Left renal pelvis (tissue), 4 donors: ENCODE measurements at regions not wholly inside any gene's neighbourhood (a gene's known extent, or its start where the extent isn't known, plus 50 kb on each side); places are given as distances from the start of the nearest gene placed in this dataset.
"Not testable (repeated sequence)": the region's sequence is repeated elsewhere in the genome, so short reads cannot be mapped to it uniquely, and the experiment has no call there.

Source experiments
- DNase-seq, 4 donors: peaks; one replicate each; pipeline ENCODE4 v3.0.0-alpha.2; 2013; ENCODE audit warnings: low read depth in 4 of 4, low spot score in 3 of 4

DNA sequence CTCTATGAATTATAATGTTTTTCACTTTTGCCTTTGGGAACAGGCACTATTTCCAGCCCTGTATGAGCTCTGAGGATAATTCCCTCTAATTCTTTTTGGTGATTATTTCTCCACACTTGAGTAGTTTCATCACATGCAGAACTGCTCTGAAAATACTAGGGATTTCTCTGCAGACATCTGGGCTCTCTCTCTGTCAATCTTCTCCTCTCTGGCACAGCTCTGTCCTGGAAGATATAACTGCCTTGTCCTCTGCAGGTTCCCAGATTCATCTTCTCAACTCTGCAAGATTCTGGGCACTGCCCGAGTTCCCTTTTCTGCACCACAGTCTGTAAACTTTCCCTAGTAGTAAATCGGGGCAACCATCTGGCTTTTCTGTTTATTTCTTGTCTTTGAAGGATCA is 131.3 kb upstream of the FMN2 start:
- no peak for DNase-seq

DNA sequence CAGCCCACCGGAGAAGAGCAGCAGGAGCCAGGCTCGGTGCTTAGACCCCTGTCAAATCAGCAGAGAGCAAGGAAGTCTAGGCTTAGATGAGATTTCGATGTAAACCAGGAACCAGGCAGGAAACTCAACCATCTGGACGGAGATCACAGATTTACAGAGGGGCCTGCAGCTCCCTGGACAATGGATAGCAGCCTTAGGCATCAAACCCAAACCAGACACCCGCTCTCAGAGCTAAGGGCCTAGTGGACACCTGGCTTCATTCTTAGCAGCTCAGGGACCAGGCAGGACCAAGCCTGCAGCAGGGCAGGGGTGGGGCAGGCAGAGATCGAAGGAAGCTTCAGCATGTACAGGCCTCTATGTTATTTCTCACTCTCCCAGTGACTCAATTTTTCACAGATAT is 127.8 kb upstream of the FMN2 start:
- DNase-seq = no peak

DNA sequence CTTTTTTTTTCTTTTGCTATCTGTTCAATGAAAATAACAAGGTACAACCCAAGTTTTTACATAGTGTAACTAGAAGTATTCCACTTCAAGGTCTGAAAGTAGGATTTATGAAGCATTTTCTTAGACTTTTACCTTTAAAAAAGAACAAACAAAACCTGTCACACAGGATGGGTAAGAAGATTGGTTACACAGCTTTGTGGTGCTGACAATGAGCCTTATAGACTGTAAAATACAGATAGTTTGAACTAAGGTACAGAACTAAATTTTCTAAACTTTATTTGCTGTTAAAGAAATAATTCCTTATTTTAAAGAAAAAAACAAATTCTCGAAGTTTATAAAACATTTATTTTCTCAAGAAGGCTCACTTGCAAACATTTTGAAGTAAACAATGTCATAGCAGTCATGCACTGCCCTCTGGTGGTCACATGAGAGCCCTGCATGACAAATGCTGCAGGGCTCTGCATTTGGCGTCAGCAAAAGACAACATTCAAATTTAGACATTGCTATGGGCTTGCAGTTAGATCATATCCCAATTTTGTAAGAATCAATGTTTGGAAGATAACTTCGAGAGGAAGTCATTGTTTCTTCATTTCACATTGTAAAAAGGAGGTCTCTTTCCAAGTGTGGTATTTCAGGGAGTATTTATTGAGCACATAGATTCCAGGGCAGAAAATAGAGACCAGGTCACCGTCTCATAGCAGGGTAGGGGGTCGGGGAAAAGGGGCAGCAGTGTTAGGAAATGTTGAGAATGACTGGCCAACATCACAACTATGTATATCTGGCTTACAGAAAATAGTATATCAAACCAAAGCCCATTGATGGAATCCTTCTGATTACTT is 115.3 kb upstream of the FMN2 start:
- peak in 2 of 4 donors; percentile 32 to 52 for DNase-seq

DNA sequence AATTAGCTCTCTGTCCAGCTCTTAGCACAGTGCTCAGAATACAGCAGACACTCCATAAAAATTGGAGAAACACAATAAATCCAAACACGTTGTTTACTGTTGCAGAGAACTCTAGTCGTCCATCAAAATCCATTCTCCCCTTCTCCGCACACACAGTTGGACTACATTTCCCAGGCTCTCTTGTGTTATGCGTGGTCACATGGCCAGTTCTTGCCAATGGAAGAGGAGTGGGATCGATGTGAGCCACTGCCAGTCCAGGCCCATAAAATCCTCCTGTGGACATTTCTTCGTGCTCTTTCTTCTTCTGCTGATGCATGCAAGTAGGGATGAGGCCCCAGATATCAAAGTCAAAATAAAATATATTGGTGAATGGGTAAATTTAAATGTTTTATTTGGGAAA is 114.3 kb upstream of the FMN2 start:
- DNase-seq = no peak

DNA sequence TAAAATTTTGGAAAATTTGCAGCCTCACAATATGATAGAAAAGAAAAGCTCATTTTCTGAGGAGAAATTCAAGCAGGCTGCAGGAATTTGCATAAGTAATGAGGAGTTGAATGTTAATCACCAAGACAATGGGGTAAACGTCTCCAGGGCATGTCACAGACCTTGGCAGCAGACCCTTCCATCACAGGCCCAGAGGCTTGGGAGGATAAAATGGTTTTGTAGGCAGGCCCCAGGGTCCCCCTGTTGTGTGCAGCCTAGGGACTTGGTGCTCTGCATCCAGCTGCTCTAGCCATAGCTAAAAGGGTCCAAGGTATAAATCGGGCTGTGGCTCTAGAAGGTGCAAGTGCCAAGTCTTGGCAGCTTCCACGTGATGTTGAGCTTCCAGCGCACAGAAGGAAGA is 112.2 kb upstream of the FMN2 start:
- no peak for DNase-seq

DNA sequence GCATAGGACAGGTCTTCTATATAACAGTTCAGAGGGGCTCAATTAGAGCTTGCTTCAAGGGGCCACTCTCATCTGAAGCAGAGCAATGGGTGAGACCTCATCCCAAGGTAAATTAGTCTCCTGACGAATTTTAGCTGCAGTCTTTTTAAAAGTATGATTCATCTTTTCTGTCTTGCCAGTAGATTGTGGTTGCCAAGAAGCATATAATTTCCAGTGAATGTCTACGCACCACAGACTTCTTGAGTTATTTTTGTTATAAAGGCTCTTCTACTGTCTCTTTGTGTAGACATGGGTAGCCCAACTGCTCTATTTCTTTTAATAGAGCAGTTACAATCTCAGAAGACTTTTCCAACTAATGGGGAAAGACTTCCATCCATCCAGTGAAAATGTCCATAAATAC is 108.9 kb upstream of the FMN2 start:
- DNase-seq = no peak

DNA sequence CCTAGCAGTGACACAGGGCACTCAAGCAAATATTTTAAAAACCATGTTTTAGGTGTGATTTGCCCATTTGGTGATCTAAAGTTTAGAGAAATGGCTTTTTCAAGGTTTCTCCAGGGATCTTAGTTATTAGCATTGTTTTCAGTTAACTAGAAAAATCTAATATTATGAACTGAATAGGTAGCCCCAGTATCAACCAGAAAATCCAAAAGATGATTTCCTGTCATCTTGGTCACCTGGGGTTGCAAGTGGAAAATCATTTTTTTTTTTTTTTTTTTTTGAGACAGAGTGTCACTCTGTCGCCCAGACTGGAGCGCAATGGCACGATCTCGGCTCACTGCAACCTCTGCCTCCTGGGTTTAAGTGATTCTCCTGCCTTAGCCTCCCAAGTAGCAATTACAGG is 106.6 kb upstream of the FMN2 start:
- DNase-seq = no peak

DNA sequence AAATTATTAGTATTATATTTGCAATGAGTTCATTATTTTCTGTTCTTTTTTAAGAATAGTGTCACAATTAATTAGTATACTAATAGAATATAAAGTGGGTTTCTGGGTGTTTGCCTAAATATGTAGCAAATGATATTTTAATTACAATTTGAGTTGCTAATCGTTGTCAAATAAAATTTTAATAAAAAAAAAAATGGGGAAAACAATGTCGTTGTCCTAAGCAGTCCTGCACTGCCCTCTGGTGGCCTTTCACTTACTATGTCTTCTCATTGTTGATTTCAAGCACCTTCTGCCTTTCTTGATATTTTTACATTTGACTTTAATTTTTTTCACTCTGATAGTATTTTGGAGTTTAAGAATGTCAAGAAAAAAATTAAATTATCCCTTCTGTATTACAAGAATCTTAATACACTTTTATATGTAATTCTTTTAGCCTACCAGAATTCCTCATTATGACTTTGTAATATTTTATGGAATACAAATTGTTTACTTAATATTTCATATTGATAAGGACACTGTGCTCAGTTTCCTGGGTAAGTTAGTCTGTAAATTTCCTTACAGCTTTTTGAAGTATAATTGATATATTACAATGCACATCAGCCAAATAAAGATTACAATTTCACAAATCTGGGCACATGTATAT is 104.5 kb upstream of the FMN2 start:
- DNase-seq = no peak

DNA sequence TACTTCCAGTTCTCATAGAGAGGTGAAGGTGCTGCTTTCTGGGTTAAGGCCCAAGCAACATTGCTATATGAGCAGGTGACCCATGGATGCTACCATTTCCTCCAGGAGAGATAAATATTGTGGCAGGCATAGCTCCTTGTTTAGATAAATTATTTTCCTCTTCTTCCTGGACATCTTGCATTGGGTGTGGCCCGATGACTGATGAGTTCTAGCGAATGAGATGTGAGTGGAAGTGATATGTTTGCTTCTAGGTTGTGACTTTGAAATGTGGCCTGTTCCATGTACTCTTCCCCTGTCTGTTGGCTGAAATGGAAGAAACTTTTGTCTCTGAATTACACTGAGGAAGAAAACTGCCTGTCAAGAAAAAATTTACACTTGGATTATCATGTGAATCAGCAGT is 101.7 kb upstream of the FMN2 start:
- DNase-seq = no peak

DNA sequence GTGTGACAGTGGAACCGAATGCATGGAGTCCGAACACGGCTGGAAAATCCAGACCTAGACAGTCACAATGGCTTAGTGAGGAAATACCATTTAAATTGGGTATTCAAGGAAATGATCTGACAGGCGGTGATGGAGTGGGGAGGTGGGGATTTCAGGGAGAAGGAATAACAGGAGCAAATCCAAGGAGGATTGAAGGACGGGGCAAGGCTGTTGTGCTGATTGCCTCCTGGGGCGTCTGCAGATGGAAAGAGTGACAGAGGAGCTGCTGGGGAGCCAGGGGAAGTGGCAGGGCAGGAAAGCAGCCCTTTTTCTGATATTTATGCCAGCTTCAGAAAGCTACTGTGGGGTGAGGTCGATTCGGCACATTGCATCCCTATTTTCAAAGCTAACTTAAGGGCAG is 99.1 kb upstream of the FMN2 start:
- DNase-seq = not testable (repeated sequence)

DNA sequence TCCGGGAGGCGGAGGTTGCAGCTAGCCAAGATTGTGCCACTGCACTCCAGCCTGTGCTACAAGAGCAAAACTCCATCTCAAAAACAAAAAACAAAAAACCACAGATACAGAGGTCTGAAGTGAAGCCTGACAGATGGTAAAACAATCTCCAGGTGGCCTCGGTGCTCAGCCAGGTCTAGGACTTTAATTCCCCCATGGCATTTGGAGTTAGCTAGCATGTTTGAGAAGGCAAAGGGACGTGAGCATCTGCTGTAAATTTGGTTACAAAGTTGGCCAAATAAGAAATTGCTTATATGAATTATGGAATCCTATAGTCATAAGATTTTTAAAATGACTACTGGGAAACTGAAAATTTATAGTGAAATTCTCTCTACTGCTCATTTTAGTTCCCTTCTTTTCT is 98.3 kb upstream of the FMN2 start:
- no peak for DNase-seq

DNA sequence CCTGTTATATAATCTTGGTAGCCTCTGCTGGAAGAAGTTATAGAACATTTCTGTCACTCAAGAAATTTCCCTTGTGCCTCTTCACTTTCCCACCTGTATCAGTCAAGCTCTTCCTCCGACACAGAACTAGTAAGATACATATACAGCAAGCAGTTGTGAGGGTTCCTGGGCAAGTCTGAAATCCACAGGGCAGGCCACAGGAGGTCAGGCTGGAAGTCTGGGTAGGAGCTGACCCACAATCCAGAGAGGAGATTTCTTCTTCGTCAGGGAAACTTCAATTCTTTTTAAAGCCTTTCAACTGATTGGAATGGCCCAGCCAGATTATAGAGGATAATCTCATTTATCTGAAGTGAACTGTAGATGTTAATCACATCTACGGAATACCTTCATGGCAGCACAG is 96.4 kb upstream of the FMN2 start:
- no peak for DNase-seq

DNA sequence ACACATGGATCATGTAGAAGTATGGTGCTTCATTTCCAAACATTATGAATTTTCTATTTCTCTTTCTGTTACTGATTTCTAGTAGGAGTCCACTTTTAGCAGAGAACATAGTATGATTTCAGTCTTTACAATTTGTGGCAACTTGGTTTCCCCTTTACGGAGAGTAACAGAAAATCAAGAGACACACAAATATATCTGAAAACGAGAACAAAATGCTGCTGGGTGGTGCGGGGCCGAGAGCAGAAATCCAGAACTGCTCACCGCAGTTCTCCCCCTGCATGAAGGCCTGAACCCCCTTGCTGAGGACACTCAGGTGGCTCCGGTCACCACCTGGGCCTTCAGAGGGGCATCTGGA is 94.5 kb upstream of the FMN2 start:
- no peak for DNase-seq

DNA sequence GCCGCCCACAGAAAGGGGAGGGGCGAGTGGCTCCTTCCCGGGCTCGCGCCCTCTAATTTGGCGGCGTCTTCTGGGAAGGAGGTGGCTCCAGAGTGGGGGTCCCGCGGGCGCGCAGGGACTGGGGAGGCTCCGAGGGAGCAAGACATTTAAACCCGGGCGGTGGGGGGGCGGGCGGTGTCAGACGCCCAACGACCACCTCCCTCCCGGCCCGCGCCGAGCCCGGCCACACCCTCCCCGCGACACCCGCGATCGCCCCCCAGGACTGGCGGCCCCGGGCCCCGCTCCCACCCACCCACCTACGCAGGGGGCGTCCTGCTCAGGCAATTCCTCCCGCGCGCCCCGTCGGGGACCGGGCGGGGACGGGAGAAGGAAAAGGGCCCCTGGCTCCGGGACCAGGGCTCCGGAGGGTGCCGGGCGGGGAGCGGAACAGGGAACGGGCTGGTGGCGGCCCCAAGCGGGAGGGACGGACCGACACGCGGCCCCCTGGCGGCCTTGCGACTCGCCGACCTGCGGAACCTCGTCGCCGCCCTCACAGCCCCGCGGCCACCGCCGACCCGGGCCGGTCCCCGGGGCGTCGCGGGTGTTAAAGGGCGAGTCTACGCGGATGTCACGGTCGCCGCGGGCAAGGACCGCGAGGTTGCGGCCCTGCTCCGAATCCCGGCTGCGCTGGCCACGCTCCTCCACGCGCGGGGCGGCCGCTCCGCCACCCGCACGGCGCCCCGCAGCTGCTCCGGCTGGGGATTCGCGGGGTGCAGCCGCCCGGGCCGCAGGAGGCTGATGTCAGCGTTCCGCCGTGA is 94.0 kb upstream of the FMN2 start:
- DNase-seq = no peak

DNA sequence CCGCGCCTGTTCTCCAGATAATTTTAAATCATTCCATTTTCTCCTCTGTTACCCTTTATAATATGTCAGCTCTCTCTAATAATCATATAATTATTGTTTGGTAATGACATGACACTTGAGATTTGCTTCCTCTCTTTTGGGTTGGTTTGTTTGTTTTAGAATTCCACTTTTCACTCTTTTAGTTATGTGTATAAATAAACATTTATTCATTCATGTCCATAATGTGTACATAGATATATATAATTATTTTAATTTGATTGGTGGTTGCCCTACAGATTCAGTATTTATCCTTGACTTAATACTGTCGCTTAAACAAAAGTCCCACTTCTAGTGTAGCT is 93.4 kb upstream of the FMN2 start:
- DNase-seq = no peak

DNA sequence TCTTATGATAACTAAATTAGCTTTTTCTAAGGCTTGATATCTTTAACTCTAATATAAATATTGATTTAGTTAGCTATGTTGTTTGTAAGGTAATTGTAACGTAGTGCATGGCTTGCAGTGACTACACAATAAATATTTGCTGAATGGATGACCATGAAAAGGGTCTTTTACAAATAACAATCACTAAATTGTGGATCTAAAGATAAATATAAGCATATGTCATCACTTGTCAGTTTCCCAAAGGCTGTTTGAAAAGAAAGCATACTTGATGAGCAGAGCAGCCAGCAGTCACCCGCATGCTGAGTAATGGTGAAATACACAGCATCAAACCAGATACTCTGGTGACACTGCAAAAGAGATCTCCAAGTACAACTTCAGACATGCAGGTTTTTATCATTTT is 92.5 kb upstream of the FMN2 start:
- DNase-seq = no peak

DNA sequence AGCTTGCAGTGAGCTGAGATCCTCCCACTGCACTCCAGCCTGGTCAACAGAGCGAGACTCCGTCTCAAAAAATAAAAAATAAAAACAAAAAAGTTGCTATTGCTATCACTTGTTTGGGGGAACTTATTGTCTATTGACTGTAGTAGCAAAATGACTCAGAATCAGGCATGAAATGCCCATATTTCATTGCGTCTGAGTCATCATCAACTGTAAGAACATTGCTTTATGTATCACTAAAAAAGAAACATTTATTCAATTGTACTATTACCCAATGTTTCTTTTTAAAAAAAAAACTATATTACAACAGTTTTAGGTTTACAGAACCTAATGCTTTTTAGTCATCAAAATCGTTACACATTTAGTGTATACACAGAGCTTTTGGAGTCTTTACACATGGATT is 91.0 kb upstream of the FMN2 start:
- DNase-seq = no peak

DNA sequence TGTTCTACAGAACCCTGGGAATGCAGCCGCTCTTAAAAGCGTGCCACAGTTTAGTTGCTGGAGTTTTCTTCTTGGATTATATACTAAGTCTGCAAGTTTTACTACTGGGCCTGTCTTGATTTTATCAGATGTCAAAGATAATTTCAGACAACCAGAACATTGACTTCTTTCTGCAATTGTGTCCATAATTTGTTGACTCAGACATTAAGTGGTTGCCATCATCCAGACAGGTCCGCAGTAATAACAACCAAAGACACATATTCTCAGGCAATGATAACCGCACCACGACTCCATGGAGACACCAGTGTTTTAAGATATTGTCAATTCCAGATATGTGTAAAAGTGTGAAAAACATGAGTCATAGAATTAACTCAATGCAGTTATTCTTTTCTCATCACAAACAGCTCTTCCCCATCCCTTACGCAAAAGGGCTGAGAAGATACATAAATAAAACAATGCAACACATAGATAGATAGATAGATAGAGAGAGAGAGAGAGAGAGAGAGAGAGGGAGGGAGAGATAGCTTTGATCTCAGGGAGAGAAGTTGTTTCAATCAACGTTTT is 90.4 kb upstream of the FMN2 start:
- no peak for DNase-seq

DNA sequence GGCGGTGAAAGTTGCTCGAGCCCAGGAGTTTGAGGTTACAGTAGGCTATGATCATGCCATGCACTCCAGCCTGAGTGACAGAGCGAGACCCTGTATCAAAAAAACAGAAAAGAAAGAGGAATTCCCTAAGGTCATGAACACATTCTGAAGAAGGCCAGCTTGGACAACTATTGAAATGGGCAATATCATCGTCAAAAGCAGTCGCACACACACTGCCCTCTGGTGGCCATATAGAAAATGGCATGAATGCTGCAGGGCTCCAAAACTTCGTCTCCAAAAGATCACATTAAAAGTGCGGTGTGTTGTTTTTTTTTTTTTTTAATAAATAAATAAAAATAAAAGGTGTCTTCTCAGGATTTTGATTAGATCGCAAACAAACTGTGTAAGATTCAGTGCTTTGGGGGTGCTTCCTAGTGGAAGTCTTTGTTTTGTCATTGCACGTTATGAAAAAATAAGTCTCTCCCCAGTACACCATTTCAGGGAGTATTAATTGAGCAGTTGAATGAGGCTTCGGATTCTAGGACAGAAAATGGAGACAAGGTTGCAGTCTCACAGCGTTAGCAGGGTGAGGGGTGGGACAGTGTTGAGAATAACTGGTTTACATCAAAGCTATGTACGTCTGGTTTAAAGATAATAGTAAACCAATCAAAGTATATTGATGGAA is 87.5 kb upstream of the FMN2 start:
- no peak for DNase-seq

DNA sequence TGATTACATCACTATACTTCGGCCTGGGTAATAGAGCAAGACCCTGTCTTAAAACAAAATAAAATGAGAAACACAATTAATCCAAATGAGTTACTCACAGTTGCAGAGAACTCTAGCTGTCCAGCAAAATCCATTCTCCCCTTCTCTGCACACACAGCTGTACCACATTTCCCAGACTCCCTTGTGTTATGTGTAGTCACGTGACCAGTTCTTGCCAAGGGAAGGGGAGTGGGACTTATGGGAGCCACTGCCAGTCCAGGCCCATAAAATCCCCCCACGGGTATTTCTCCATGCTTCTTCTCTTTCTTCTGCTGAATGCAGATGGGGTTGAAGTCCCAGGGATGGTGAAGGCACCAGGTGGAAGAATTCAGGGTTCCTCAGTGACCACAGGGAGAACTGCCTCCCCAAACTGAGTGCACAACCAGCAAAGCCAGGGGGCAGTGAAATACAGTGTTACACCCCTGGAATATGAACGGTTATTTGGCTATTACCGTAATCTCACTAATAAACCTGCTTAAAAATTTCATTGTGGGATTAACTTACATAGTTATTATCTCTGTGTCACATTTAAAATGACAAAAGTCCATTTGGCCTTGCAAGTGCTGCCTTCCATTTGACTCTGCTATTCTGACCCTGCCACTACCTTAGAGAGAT is 85.6 kb upstream of the FMN2 start:
- no peak for DNase-seq

DNA sequence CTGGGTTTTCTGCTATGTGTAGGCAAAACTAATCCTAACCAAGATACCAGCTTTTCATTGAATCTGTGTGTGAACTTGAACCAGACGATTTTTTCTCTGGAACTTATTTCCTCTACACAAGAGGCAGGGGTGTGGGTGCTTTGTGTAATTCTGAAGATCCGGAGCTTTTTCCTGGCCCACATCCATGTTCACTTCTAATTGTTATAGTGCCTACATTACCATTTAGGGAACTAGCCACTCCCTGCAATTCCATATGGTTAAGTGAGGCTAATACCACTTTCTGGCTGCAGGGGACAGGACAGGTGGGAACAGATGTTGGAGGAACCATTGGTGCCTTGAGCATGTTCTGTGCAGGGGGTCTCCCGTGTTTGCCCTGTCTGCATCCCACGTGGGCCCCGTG is 83.4 kb upstream of the FMN2 start:
- no peak for DNase-seq
